ENCODE measurements at regions not wholly inside any gene's neighbourhood (a gene's known extent, or its start where the extent isn't known, plus 50 kb on each side); places are given as distances from the start of the nearest gene placed in this dataset.

GRCh38 chr10:76632767-76633051 lies 1004.9 kb downstream of the KCNMA1 start:
- H3K9me3 ChIP-seq (ENCODE audit: control extremely low read depth in 1 of 3, control insufficient read depth in 2 of 3, insufficient read depth in 1 of 3, low read length in 2 of 3): no peaks in the 10 kb centered on the region
- H3K27ac ChIP-seq (ENCODE audit: low read length in 2 of 2): no peak overlapping the region
- no peak overlapping the region for H3K9ac ChIP-seq (ENCODE audit: low read length)
- Mint-ChIP-seq H3K4me3 (no peak overlapping the region), H3K27ac (no peak overlapping the region), H3K4me1 (no peaks in the 10 kb centered on the region), H3K27me3 (no peaks in the 10 kb centered on the region), H3K9me3 (ENCODE audit: insufficient read depth) (no peaks in the 10 kb centered on the region)
- no peaks in the 10 kb centered on the region for H3K79me2 ChIP-seq (ENCODE audit: control insufficient read depth, insufficient read depth, low read length)
- no peaks in the 10 kb centered on the region for H3K4me1 ChIP-seq (ENCODE audit: control insufficient read depth in 2 of 2, insufficient read depth in 2 of 2, low read length in 2 of 2)
- CTCF ChIA-PET: no interaction called here
- H3K36me3 ChIP-seq (replicated peaks in 1 of 2; ENCODE audit: control extremely low read depth in 1 of 2, control insufficient read depth in 1 of 2, extremely low read depth in 1 of 2, insufficient read depth in 2 of 2, low read length in 1 of 2): no peaks in the 10 kb centered on the region
- DNase-seq: peak; percentile 21
- H3K4me3 ChIP-seq (ENCODE audit: control extremely low read depth in 1 of 5, extremely low read depth in 1 of 5, insufficient read depth in 1 of 5, low read depth in 2 of 5, low read length in 4 of 5): no peak overlapping the region
- POLR2A ChIA-PET: no interaction called here
- H3K27me3 ChIP-seq (replicated peaks in 1 of 4; ENCODE audit: control extremely low read depth in 1 of 4, control insufficient read depth in 3 of 4, insufficient read depth in 4 of 4, low read length in 3 of 4): no peaks in the 10 kb centered on the region
- no peak overlapping the region for H3K4me2 ChIP-seq (replicated peaks; ENCODE audit: low read depth, low read length, poor library complexity, severe bottlenecking)
- TF ChIP-seq EZH2 (IDR thresholded peaks at IDR 0.05; ENCODE audit: borderline replicate concordance, insufficient read depth, low read depth, low read length, poor library complexity, severe bottlenecking) (no peak), CTCF (IDR thresholded peaks at IDR 0.05) (no peak)
- WGBS (ENCODE audit: insufficient coverage): 100% methylated on average over 1 of the region's 1 CpG
- no peak for ATAC-seq (ENCODE audit: low read depth)
- H2AFZ ChIP-seq (ENCODE audit: insufficient read depth, low read depth, low read length, poor library complexity, severe bottlenecking): no peak overlapping the region
- no peaks in the 10 kb centered on the region for H4K20me1 ChIP-seq (ENCODE audit: control insufficient read depth, insufficient read depth, low read length, poor library complexity, severe bottlenecking)
- intact Hi-C loops (cut with micrococcal nuclease): no loop called here

GRCh38 chr10:76631884-76632766 lies 1005.5 kb downstream of the KCNMA1 start:
- no peak overlapping the region for H3K27ac ChIP-seq (ENCODE audit: low read length in 2 of 2)
- H2AFZ ChIP-seq (ENCODE audit: insufficient read depth, low read depth, low read length, poor library complexity, severe bottlenecking): peak overlapping the region; percentile 23
- ChIA-PET POLR2A (no interaction called here), CTCF (no interaction called here)
- no peaks in the 10 kb centered on the region for H4K20me1 ChIP-seq (ENCODE audit: control insufficient read depth, insufficient read depth, low read length, poor library complexity, severe bottlenecking)
- H3K79me2 ChIP-seq (ENCODE audit: control insufficient read depth, insufficient read depth, low read length): no peaks in the 10 kb centered on the region
- no peak for ATAC-seq (ENCODE audit: low read depth)
- no peak overlapping the region for H3K4me2 ChIP-seq (replicated peaks; ENCODE audit: low read depth, low read length, poor library complexity, severe bottlenecking)
- DNase-seq: peak; percentile 6
- no peaks in the 10 kb centered on the region for H3K9me3 Mint-ChIP-seq (ENCODE audit: insufficient read depth)
- no peaks in the 10 kb centered on the region for H3K27me3 Mint-ChIP-seq
- H3K36me3 ChIP-seq (replicated peaks in 1 of 2; ENCODE audit: control extremely low read depth in 1 of 2, control insufficient read depth in 1 of 2, extremely low read depth in 1 of 2, insufficient read depth in 2 of 2, low read length in 1 of 2): no peaks in the 10 kb centered on the region
- no peak overlapping the region for H3K27ac Mint-ChIP-seq
- no peak overlapping the region for H3K4me3 Mint-ChIP-seq
- H3K4me3 ChIP-seq (ENCODE audit: control extremely low read depth in 1 of 5, extremely low read depth in 1 of 5, insufficient read depth in 1 of 5, low read depth in 2 of 5, low read length in 4 of 5): no peak overlapping the region
- no peaks in the 10 kb centered on the region for H3K27me3 ChIP-seq (replicated peaks in 1 of 4; ENCODE audit: control extremely low read depth in 1 of 4, control insufficient read depth in 3 of 4, insufficient read depth in 4 of 4, low read length in 3 of 4)
- no peaks in the 10 kb centered on the region for H3K4me1 ChIP-seq (ENCODE audit: control insufficient read depth in 2 of 2, insufficient read depth in 2 of 2, low read length in 2 of 2)
- TF ChIP-seq CTCF (IDR thresholded peaks at IDR 0.05) (no peak), EZH2 (IDR thresholded peaks at IDR 0.05; ENCODE audit: borderline replicate concordance, insufficient read depth, low read depth, low read length, poor library complexity, severe bottlenecking) (no peak)
- intact Hi-C loops (cut with micrococcal nuclease): no loop called here
- no peak overlapping the region for H3K9ac ChIP-seq (ENCODE audit: low read length)
- no peaks in the 10 kb centered on the region for H3K4me1 Mint-ChIP-seq
- H3K9me3 ChIP-seq (ENCODE audit: control extremely low read depth in 1 of 3, control insufficient read depth in 2 of 3, insufficient read depth in 1 of 3, low read length in 2 of 3): no peaks in the 10 kb centered on the region
- whole genome bisulfite sequencing (ENCODE audit: insufficient coverage): 59% methylated on average over 10 of the region's 16 CpGs

Data from B cell (primary cell).